K562 (cell line): ENCODE measurements at regions not wholly inside any gene's neighbourhood (a gene's known extent, or its start where the extent isn't known, plus 50 kb on each side); places are given as distances from the start of the nearest gene placed in this dataset.

Experiments used
- CEBPG ChIP-seq, 3 experiments: fragments of 200-800 bp in 1 of 3; sonication (Bioruptor generic) in 1 of 3; sonication (generic) in 1 of 3; formaldehyde crosslinking in 1 of 3; IDR thresholded peaks in 2 of 3; conservative IDR thresholded peaks in 1 of 3; 2 replicates each; pipeline versions ENCODE4 v1.6.1 to v1.8.0; 2016 to 2022; ENCODE audit warnings: missing compliant biosample characterization in 2 of 3, missing genetic modification characterization in 2 of 3, mild to moderate bottlenecking in 1 of 3, missing genetic modification reagents in 1 of 3
- E2F1 ChIP-seq: sonication (generic); formaldehyde crosslinking; IDR thresholded peaks from 2 replicates; pipeline ENCODE4 v1.8.1; 2023; ENCODE audit warnings: mild to moderate bottlenecking, missing genetic modification reagents, moderate library complexity
- USF2 ChIP-seq: sonication (generic); formaldehyde crosslinking; IDR thresholded peaks from 2 replicates; pipeline ENCODE4 v1.5.0; 2020; ENCODE audit warnings: missing genetic modification reagents
- ZHX1 ChIP-seq: fragments of 150-350 bp; conservative IDR thresholded peaks from 2 replicates; pipeline ENCODE4 v1.6.1; 2014; ENCODE audit warnings: low read length
- ZKSCAN8 ChIP-seq: fragments of 200-800 bp; sonication (Bioruptor generic); IDR thresholded peaks from 2 replicates; pipeline ENCODE4 v1.6.1; 2016; ENCODE audit warnings: missing genetic modification characterization, missing compliant biosample characterization

- TF ChIP-seq E2F1 (no peak), USF2 (CRISPR knock-in tag) (no peak), ZHX1 (no peak), CEBPG (CRISPR knock-in tag; IDR thresholded peaks at IDR 0.05) (no peak), CEBPG (tag; conservative IDR thresholded peaks at IDR 0.05 in 1 of 2, IDR thresholded peaks at IDR 0.05 in 1 of 2) (no peak), ZKSCAN8 (CRISPR knock-in tag) (no peak)
Observed at GRCh38 chr6:3620937-3621336, 130.6 kb downstream of the PXDC1 start (continued).
